ENCODE measurements at regions not wholly inside any gene's neighbourhood (a gene's known extent, or its start where the extent isn't known, plus 50 kb on each side); places are given as distances from the start of the nearest gene placed in this dataset.
"Not testable (repeated sequence)": the region's sequence is repeated elsewhere in the genome, so short reads cannot be mapped to it uniquely, and the experiment has no call there.

GRCh38 chr4:115213716-115214115 lies 100.3 kb upstream of the NDST4 start:
- no peak for DNase-seq
- no peak overlapping the region for H3K27ac ChIP-seq (ENCODE audit: low read length)
- no peaks in the 10 kb centered on the region for H3K27me3 ChIP-seq (replicated peaks; ENCODE audit: insufficient read depth, low read length)

GRCh38 chr4:115201042-115201330 lies 87.6 kb upstream of the NDST4 start:
- H4K20me1 ChIP-seq (ENCODE audit: insufficient read depth, low read length) = no peaks in the 10 kb centered on the region
- H2AFZ ChIP-seq (ENCODE audit: low read length) = no peak overlapping the region
- no peaks in the 10 kb centered on the region for H3K9me2 ChIP-seq (replicated peaks; ENCODE audit: insufficient read depth, low read length)
- H3K27me3 ChIP-seq (replicated peaks; ENCODE audit: insufficient read depth, low read length) = no peaks in the 10 kb centered on the region
- H3K4me2 ChIP-seq (ENCODE audit: low read depth, low read length) = no peak overlapping the region
- DNase-seq = no peak
- no peaks in the 10 kb centered on the region for H3K79me2 ChIP-seq (ENCODE audit: low read length)
- H3K27ac ChIP-seq (ENCODE audit: low read length) = no peak overlapping the region
- H3K9me3 ChIP-seq (replicated peaks; ENCODE audit: insufficient read depth, low read length) = no peaks in the 10 kb centered on the region
- no peaks in the 10 kb centered on the region for H3K36me3 ChIP-seq (replicated peaks; ENCODE audit: insufficient read depth, low read length)
- H3K4me3 ChIP-seq (ENCODE audit: low read length) = no peak overlapping the region
- H3K4me1 ChIP-seq (ENCODE audit: low read length) = no peaks in the 10 kb centered on the region
- H3F3A ChIP-seq (ENCODE audit: insufficient read depth, low read length) = no peaks in the 10 kb centered on the region
- TF ChIP-seq EZH2phosphoT487 (IDR thresholded peaks at IDR 0.05; ENCODE audit: low read length) (no peak), CTCF (IDR thresholded peaks at IDR 0.05; ENCODE audit: low read length) (no peak), EZH2 (optimal IDR thresholded peaks at IDR 0.05; ENCODE audit: low read depth, low read length) (no peak)
- no peak overlapping the region for H3K9ac ChIP-seq (ENCODE audit: low read length)

More at GRCh38 chr4:115213716-115214115, 100.3 kb upstream of the NDST4 start:
- Histone ChIP-seq H4K20me1 (ENCODE audit: insufficient read depth, low read length) (no peaks in the 10 kb centered on the region), H3K4me2 (ENCODE audit: low read depth, low read length) (no peak overlapping the region), H3K9me2 (replicated peaks; ENCODE audit: insufficient read depth, low read length) (no peaks in the 10 kb centered on the region), H3K9me3 (replicated peaks; ENCODE audit: insufficient read depth, low read length) (no peaks in the 10 kb centered on the region), H3K4me3 (ENCODE audit: low read length) (no peak overlapping the region), H3F3A (ENCODE audit: insufficient read depth, low read length) (no peaks in the 10 kb centered on the region), H3K4me1 (ENCODE audit: low read length) (no peaks in the 10 kb centered on the region), H3K9ac (ENCODE audit: low read length) (no peak overlapping the region), H3K79me2 (ENCODE audit: low read length) (no peaks in the 10 kb centered on the region), H2AFZ (ENCODE audit: low read length) (no peak overlapping the region), H3K36me3 (replicated peaks; ENCODE audit: insufficient read depth, low read length) (no peaks in the 10 kb centered on the region)
- TF ChIP-seq EZH2 (optimal IDR thresholded peaks at IDR 0.05; ENCODE audit: low read depth, low read length) (no peak), EZH2phosphoT487 (IDR thresholded peaks at IDR 0.05; ENCODE audit: low read length) (no peak), CTCF (IDR thresholded peaks at IDR 0.05; ENCODE audit: low read length) (no peak)

GRCh38 chr4:115200201-115201041 lies 87.0 kb upstream of the NDST4 start:
- not testable (repeated sequence) for H3K9ac ChIP-seq (ENCODE audit: low read length); H3K79me2 ChIP-seq (ENCODE audit: low read length); H3K9me3 ChIP-seq (replicated peaks; ENCODE audit: insufficient read depth, low read length); H3K36me3 ChIP-seq (replicated peaks; ENCODE audit: insufficient read depth, low read length); H3K4me3 ChIP-seq (ENCODE audit: low read length); H3F3A ChIP-seq (ENCODE audit: insufficient read depth, low read length); H3K27ac ChIP-seq (ENCODE audit: low read length); H3K9me2 ChIP-seq (replicated peaks; ENCODE audit: insufficient read depth, low read length); DNase-seq; H3K4me1 ChIP-seq (ENCODE audit: low read length); H3K4me2 ChIP-seq (ENCODE audit: low read depth, low read length); H2AFZ ChIP-seq (ENCODE audit: low read length); H4K20me1 ChIP-seq (ENCODE audit: insufficient read depth, low read length); H3K27me3 ChIP-seq (replicated peaks; ENCODE audit: insufficient read depth, low read length)

GRCh38 chr4:115194612-115195011 lies 81.2 kb upstream of the NDST4 start:
- not testable (repeated sequence) for H3K79me2 ChIP-seq (ENCODE audit: low read length); H3K9me3 ChIP-seq (replicated peaks; ENCODE audit: insufficient read depth, low read length); H3K4me2 ChIP-seq (ENCODE audit: low read depth, low read length); DNase-seq; H3K4me1 ChIP-seq (ENCODE audit: low read length); H3K27ac ChIP-seq (ENCODE audit: low read length); H3K36me3 ChIP-seq (replicated peaks; ENCODE audit: insufficient read depth, low read length); H2AFZ ChIP-seq (ENCODE audit: low read length); H3K9ac ChIP-seq (ENCODE audit: low read length); H4K20me1 ChIP-seq (ENCODE audit: insufficient read depth, low read length); H3K9me2 ChIP-seq (replicated peaks; ENCODE audit: insufficient read depth, low read length); H3F3A ChIP-seq (ENCODE audit: insufficient read depth, low read length); H3K27me3 ChIP-seq (replicated peaks; ENCODE audit: insufficient read depth, low read length); H3K4me3 ChIP-seq (ENCODE audit: low read length)

All from MM.1S (cell line).